Neural progenitor cell (in vitro differentiated cells): ENCODE measurements at regions not wholly inside any gene's neighbourhood (a gene's known extent, or its start where the extent isn't known, plus 50 kb on each side); places are given as distances from the start of the nearest gene placed in this dataset.

ENCODE experiments used
- EZH2phosphoT487 ChIP-seq: fragments of 200-600 bp; sonication (generic); IDR thresholded peaks from 2 replicates; pipeline ENCODE4 v1.6.1; 2017; ENCODE audit warnings: antibody characterized with exemption
- TF ChIP-seq, protein P1 (sequence below): fragments of 200-600 bp; sonication (generic); IDR thresholded peaks from 2 replicates; pipeline ENCODE4 v1.5.1; 2017; ENCODE audit warnings: antibody characterized with exemption, mild to moderate bottlenecking

DNA sequence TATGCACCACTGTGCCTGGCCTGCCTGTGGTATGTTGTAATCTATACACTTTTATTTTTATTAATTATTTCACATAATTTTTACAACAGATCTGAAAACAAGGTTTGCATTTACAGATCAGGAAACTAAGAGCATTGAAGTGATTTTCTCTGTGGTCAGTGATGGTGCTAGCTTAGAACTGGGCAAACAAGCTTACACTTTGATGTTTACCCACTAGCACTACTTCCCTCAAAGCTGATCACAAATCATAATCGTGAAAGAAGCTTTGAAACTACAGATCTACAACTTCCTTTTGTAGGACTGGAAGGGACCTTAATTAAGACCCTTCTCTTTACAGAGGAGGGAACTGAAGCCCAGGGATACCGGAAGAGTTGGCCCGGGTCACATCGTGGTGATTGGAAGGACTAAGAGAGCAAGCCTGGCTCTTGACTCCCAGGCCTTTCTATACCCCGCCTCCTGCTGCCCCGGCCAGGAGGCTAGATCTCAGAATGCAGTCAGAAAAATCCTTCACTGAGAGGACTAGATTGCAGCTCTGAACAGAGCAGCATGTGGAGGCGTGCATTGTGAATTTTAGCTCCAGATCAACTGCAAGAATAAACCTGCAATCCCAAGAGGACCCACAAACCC, 93.7 kb upstream of the ZNF827 start:
- TF ChIP-seq, protein P1, sequence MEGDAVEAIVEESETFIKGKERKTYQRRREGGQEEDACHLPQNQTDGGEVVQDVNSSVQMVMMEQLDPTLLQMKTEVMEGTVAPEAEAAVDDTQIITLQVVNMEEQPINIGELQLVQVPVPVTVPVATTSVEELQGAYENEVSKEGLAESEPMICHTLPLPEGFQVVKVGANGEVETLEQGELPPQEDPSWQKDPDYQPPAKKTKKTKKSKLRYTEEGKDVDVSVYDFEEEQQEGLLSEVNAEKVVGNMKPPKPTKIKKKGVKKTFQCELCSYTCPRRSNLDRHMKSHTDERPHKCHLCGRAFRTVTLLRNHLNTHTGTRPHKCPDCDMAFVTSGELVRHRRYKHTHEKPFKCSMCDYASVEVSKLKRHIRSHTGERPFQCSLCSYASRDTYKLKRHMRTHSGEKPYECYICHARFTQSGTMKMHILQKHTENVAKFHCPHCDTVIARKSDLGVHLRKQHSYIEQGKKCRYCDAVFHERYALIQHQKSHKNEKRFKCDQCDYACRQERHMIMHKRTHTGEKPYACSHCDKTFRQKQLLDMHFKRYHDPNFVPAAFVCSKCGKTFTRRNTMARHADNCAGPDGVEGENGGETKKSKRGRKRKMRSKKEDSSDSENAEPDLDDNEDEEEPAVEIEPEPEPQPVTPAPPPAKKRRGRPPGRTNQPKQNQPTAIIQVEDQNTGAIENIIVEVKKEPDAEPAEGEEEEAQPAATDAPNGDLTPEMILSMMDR: no peak
- no peak for TF ChIP-seq EZH2phosphoT487
